CD4-positive, alpha-beta memory T cell (primary cell): ENCODE measurements at regions not wholly inside any gene's neighbourhood (a gene's known extent, or its start where the extent isn't known, plus 50 kb on each side); places are given as distances from the start of the nearest gene placed in this dataset.

Source experiments
- CTCF ChIA-PET: fragments of 350-600 bp; sonication (Branson Sonifier 250); formaldehyde crosslinking; loops from one replicate; lab custom pipeline; 2021; ENCODE audit warnings: inconsistent platforms; ENCODE audit not compliant: partially characterized antibody; lab: Charles Lee
- POLR2A ChIA-PET: fragments of 350-600 bp; sonication (Branson Sonifier 250); formaldehyde crosslinking; loops from one replicate; lab custom pipeline; 2021; ENCODE audit not compliant: partially characterized antibody; lab: Charles Lee
- DNase-seq, 5 donors: peaks; one replicate each; pipeline versions ENCODE4 v3.0.0 to v3.0.0-alpha.2; 2020 to 2022; ENCODE audit warnings: mixed read lengths in 1 of 5
- H3K27ac ChIP-seq: one replicate; pipeline ENCODE4 v1.7.0; 2013; ENCODE audit warnings: low read depth, low read length
- H3K27me3 ChIP-seq: 2 replicates; pipeline ENCODE4 v1.7.0; 2013; ENCODE audit warnings: mild to moderate bottlenecking, low read length, moderate library complexity; ENCODE audit not compliant: insufficient read depth
- H3K36me3 ChIP-seq: 2 replicates; pipeline ENCODE4 v1.7.0; 2013; ENCODE audit warnings: mild to moderate bottlenecking, low read length, moderate library complexity; ENCODE audit not compliant: insufficient read depth
- H3K4me1 ChIP-seq: 2 replicates; pipeline ENCODE4 v1.7.0; 2013; ENCODE audit warnings: mild to moderate bottlenecking, low read length, moderate library complexity; ENCODE audit not compliant: insufficient read depth
- H3K4me3 ChIP-seq, 2 donors: one replicate each; pipeline ENCODE4 v1.7.0; 2013; ENCODE audit warnings: low read length in 2 of 2, mild to moderate bottlenecking in 1 of 2
- H3K9me3 ChIP-seq, 2 donors: one replicate each; pipeline ENCODE4 v1.7.0; 2013; ENCODE audit warnings: low read length in 2 of 2, control low read depth in 1 of 2; ENCODE audit not compliant: control insufficient read depth in 1 of 2
- H3K27ac Mint-ChIP-seq, 7 donors: one replicate each; pipeline ENCODE4 v1.8.0; 2020 to 2021; ENCODE audit warnings: mixed read lengths in 7 of 7, mild to moderate bottlenecking in 6 of 7, inconsistent platforms in 3 of 7, moderate library complexity in 3 of 7
- H3K27me3 Mint-ChIP-seq, 2 donors: one replicate each; pipeline ENCODE4 v1.8.0; 2020 to 2021; ENCODE audit warnings: mixed read lengths in 2 of 2
- H3K36me3 Mint-ChIP-seq, 2 donors: one replicate each; pipeline ENCODE4 v1.8.0; 2020 to 2021; ENCODE audit warnings: mixed read lengths in 2 of 2, inconsistent platforms in 1 of 2, mild to moderate bottlenecking in 1 of 2
- H3K4me1 Mint-ChIP-seq, 4 donors: one replicate each; pipeline ENCODE4 v1.8.0; 2020 to 2021; ENCODE audit warnings: mixed read lengths in 4 of 4, mild to moderate bottlenecking in 1 of 4
- H3K4me3 Mint-ChIP-seq, 8 donors: one replicate each; pipeline ENCODE4 v1.8.0; 2020 to 2021; ENCODE audit warnings: mixed read lengths in 8 of 8, mild to moderate bottlenecking in 7 of 8, moderate library complexity in 6 of 8, inconsistent platforms in 3 of 8
- H3K9me3 Mint-ChIP-seq, 8 donors: one replicate each; pipeline ENCODE4 v1.8.0; 2020 to 2021; ENCODE audit warnings: mixed read lengths in 8 of 8, mild to moderate bottlenecking in 5 of 8, inconsistent platforms in 3 of 8, moderate library complexity in 1 of 8
- intact Hi-C: fragments of 100-400 bp; cut with micrococcal nuclease; formaldehyde crosslinking; loops from one replicate; pipeline ENCODE4 v1.15.1; 2023

GRCh38 chr11:134888821-134889220 is 476.8 kb upstream of the B3GAT1 start:
- Mint-ChIP-seq H3K4me3 (no peak overlapping the region), H3K27ac (no peak overlapping the region), H3K27me3 (peaks cover 19 to 22% of the 10 kb centered on the region in 2 donors), H3K36me3 (no peaks in the 10 kb centered on the region), H3K4me1 (peaks cover 0 to 3% (median 0%) of the 10 kb centered on the region in 4 donors), H3K9me3 (peaks cover 0 to 9% (median 0%) of the 10 kb centered on the region in 8 donors)
- Histone ChIP-seq H3K36me3 (no peaks in the 10 kb centered on the region), H3K4me3 (no peak overlapping the region), H3K4me1 (no peaks in the 10 kb centered on the region), H3K27me3 (no peaks in the 10 kb centered on the region), H3K27ac (no peak overlapping the region), H3K9me3 (no peaks in the 10 kb centered on the region)
- DNase-seq: no peak
- ChIA-PET CTCF (no interaction called here), POLR2A (no interaction called here)
- intact Hi-C loops: no loop called here

DNA sequence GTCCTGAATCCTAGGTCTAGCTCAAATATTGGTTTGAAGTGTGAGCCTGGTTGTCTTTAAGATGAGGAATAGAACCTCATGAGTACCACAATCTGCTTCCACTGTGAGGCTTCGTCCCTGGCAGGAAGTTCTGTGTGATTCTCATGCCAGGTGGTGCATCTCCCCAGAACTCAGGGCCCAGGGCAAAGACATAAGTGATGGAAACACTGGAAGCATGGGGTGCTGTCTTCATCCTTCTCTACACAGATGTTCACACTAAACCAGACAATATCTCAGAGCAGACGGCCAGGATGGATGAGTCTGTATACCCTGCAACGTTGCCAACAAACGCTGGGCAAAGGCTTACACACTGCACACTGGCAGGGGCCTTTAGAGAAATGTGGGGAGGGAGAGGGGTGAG is 475.9 kb upstream of the B3GAT1 start:
- CTCF ChIA-PET: no interaction called here
- Histone ChIP-seq H3K9me3 (no peaks in the 10 kb centered on the region), H3K27me3 (no peaks in the 10 kb centered on the region), H3K36me3 (no peaks in the 10 kb centered on the region), H3K4me3 (no peak overlapping the region), H3K27ac (no peak overlapping the region), H3K4me1 (no peaks in the 10 kb centered on the region)
- POLR2A ChIA-PET: no interaction called here
- Mint-ChIP-seq H3K36me3 (no peaks in the 10 kb centered on the region), H3K27me3 (peaks cover 19 to 21% of the 10 kb centered on the region in 2 donors), H3K4me3 (no peak overlapping the region), H3K27ac (no peak overlapping the region), H3K4me1 (no peaks in the 10 kb centered on the region), H3K9me3 (peaks cover 0 to 9% (median 0%) of the 10 kb centered on the region in 8 donors)
- intact Hi-C loops: no loop called here
- DNase-seq: no peak

DNA sequence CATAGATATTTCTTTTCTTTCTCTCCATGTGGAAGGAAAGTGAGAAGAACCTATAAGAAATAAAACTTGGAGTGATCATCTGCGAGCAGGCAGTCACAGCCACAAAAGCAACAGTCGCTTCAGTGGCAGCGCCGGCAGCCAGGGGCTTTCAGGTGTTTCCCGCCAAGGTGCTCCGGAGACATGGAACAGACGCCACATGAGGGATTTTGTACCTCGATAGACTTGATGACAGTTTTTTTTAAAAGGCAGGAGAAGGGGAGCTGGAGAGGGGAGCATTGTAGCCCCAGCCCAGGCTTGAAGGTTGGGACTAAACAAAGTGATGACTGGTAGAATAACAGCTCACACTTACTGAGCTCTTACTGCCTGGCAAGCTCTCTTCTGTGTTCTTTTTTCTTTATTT is 471.4 kb upstream of the B3GAT1 start:
- DNase-seq: no peak
- Histone ChIP-seq H3K9me3 (no peaks in the 10 kb centered on the region), H3K36me3 (no peaks in the 10 kb centered on the region), H3K4me3 (no peak overlapping the region), H3K4me1 (no peaks in the 10 kb centered on the region), H3K27ac (no peak overlapping the region), H3K27me3 (no peaks in the 10 kb centered on the region)
- Mint-ChIP-seq H3K9me3 (no peaks in the 10 kb centered on the region), H3K4me3 (no peak overlapping the region), H3K4me1 (no peaks in the 10 kb centered on the region), H3K27me3 (peaks cover 15 to 17% of the 10 kb centered on the region in 2 donors), H3K36me3 (no peaks in the 10 kb centered on the region), H3K27ac (no peak overlapping the region)
- intact Hi-C loops: no loop called here
- ChIA-PET CTCF (interaction anchor here (1.0 kb wide), 1 partner anchor 15 kb away, joined by 4 read pairs; no protein-coding TSS in a partner anchor), POLR2A (no interaction called here)

DNA sequence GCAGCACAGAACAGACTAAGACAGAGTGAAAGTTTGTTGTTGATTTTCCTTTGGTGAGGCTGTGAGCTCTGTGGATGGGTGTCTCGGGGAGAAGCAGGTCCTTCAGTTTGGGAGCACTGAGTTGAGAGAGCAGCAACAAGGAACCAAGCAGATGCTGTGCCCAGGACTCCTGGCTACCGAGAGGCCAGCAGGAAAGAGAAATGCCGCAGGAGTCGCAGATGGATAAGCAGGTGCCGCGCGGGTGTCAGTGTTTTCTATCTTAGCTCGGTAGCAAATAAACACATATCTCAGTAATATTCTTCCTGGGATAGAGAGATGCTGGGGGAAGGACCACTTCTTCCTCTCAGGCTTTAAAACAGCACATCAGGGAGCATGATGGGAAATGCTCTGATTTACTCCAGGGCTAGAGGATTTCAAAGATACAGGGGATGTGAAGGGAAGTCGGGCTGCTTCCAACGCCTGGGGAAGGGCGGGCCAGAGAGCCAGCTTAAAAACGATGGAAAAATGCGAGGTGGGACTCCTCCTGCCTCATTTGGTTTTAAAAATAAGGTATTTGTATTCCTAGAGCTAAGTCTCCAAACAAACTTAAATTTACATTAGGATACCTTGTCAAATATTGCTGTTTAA is 470.7 kb upstream of the B3GAT1 start:
- no peaks in the 10 kb centered on the region for H3K4me1 ChIP-seq
- no peaks in the 10 kb centered on the region for H3K36me3 Mint-ChIP-seq
- no peaks in the 10 kb centered on the region for H3K36me3 ChIP-seq
- no peak overlapping the region for H3K27ac ChIP-seq
- POLR2A ChIA-PET: no interaction called here
- H3K4me1 Mint-ChIP-seq: no peaks in the 10 kb centered on the region
- H3K27me3 ChIP-seq: no peaks in the 10 kb centered on the region
- no peaks in the 10 kb centered on the region for H3K9me3 Mint-ChIP-seq
- H3K27ac Mint-ChIP-seq: no peak overlapping the region
- no peak overlapping the region for H3K4me3 ChIP-seq
- H3K27me3 Mint-ChIP-seq: peaks cover 17% of the 10 kb centered on the region in 2 donors
- no peak for DNase-seq
- CTCF ChIA-PET: no interaction called here
- H3K9me3 ChIP-seq: no peaks in the 10 kb centered on the region
- no peak overlapping the region for H3K4me3 Mint-ChIP-seq
- intact Hi-C loops: no loop called here

GRCh38 chr11:134882141-134882540 is 470.1 kb upstream of the B3GAT1 start:
- Histone ChIP-seq H3K9me3 (no peaks in the 10 kb centered on the region), H3K36me3 (no peaks in the 10 kb centered on the region), H3K27ac (no peak overlapping the region), H3K4me3 (no peak overlapping the region), H3K4me1 (no peaks in the 10 kb centered on the region), H3K27me3 (no peaks in the 10 kb centered on the region)
- Mint-ChIP-seq H3K4me1 (no peaks in the 10 kb centered on the region), H3K4me3 (no peak overlapping the region), H3K27me3 (peaks cover 11 to 18% of the 10 kb centered on the region in 2 donors), H3K9me3 (no peaks in the 10 kb centered on the region), H3K36me3 (no peaks in the 10 kb centered on the region), H3K27ac (no peak overlapping the region)
- DNase-seq: no peak
- ChIA-PET POLR2A (no interaction called here), CTCF (no interaction called here)
- intact Hi-C loops: no loop called here

DNA sequence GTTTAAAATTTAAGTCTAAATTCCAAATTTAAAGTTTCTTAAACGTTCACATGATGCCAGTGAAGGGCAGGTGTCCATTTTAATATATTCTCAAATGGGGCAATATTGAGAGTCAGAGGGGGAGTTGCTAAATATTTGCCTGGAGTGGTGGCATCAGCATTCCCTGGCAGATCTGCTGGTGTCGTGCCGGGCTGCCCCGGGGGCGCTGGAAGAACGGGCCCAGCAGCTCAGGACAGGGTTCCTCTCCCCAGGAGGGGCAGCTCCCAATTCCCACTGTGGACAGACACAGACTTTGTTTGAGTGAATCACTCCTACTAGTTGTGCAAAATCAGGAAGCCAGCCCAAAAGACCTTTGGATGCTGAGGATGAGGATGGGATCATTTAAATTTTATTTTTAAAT is 468.7 kb upstream of the B3GAT1 start:
- H3K27me3 Mint-ChIP-seq: peaks cover 9 to 16% of the 10 kb centered on the region in 2 donors
- no peak overlapping the region for H3K27ac Mint-ChIP-seq
- no peaks in the 10 kb centered on the region for H3K4me1 Mint-ChIP-seq
- no peaks in the 10 kb centered on the region for H3K9me3 Mint-ChIP-seq
- H3K36me3 Mint-ChIP-seq: no peaks in the 10 kb centered on the region
- Histone ChIP-seq H3K4me3 (no peak overlapping the region), H3K27me3 (no peaks in the 10 kb centered on the region), H3K27ac (no peak overlapping the region), H3K4me1 (no peaks in the 10 kb centered on the region), H3K36me3 (no peaks in the 10 kb centered on the region), H3K9me3 (no peaks in the 10 kb centered on the region)
- H3K4me3 Mint-ChIP-seq: no peak overlapping the region
- CTCF ChIA-PET: no interaction called here
- POLR2A ChIA-PET: no interaction called here
- intact Hi-C loops: no loop called here
- DNase-seq: no peak

DNA sequence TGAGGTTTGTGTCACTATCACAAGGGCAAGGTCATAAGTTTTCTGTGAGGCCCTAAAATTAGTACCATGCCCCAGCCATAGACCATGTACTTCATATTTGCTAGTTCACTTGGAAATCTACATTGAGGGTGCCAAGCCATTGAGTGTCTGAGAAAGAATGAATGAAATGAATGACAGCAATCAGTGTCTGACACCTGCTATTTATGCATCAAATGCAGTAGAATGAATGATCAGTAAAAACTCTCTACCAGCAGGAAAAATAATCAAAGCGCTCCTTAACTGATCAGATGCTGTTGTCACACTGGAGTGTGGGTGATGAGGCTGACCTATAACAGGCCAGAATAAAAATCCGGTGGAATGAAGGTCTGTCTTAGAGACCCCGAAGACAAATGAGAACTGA is 467.9 kb upstream of the B3GAT1 start:
- no peaks in the 10 kb centered on the region for H3K36me3 Mint-ChIP-seq
- Histone ChIP-seq H3K4me3 (no peak overlapping the region), H3K4me1 (no peaks in the 10 kb centered on the region), H3K36me3 (no peaks in the 10 kb centered on the region), H3K27me3 (no peaks in the 10 kb centered on the region), H3K9me3 (no peaks in the 10 kb centered on the region), H3K27ac (no peak overlapping the region)
- H3K4me3 Mint-ChIP-seq: no peak overlapping the region
- peaks cover 4 to 12% of the 10 kb centered on the region in 2 donors for H3K27me3 Mint-ChIP-seq
- intact Hi-C loops: no loop called here
- no peak overlapping the region for H3K27ac Mint-ChIP-seq
- no peaks in the 10 kb centered on the region for H3K4me1 Mint-ChIP-seq
- POLR2A ChIA-PET: no interaction called here
- CTCF ChIA-PET: interaction anchor here (0.8 kb wide), 1 partner anchor 12 kb away, joined by 3 read pairs; no protein-coding TSS in a partner anchor
- DNase-seq: no peak
- no peaks in the 10 kb centered on the region for H3K9me3 Mint-ChIP-seq
